Osteoblast (primary cell): ENCODE measurements at regions not wholly inside any gene's neighbourhood (a gene's known extent, or its start where the extent isn't known, plus 50 kb on each side); places are given as distances from the start of the nearest gene placed in this dataset.

Experiments used
- DNase-seq: peaks from one replicate; pipeline ENCODE4 v3.0.0; 2011; ENCODE audit warnings: low spot score, mixed read lengths; ENCODE audit not compliant: insufficient read length; ENCODE audit errors: missing footprints
- H2AFZ ChIP-seq: 2 replicates; pipeline ENCODE4 v1.6.0; 2011; ENCODE audit warnings: mild to moderate bottlenecking, low read length
- H3K27ac ChIP-seq: 2 replicates; pipeline ENCODE4 v1.5.1; 2011; ENCODE audit warnings: mild to moderate bottlenecking, low read depth, low read length, moderate library complexity
- H3K27me3 ChIP-seq: 2 replicates; pipeline ENCODE4 v1.6.0; 2012; ENCODE audit warnings: mild to moderate bottlenecking, control low read depth, inconsistent platforms, low read length, moderate library complexity; ENCODE audit not compliant: insufficient read depth
- H3K36me3 ChIP-seq: 2 replicates; pipeline ENCODE4 v1.5.1; 2011; ENCODE audit warnings: mild to moderate bottlenecking, low read length, control low read depth, moderate library complexity; ENCODE audit not compliant: insufficient read depth
- H3K4me1 ChIP-seq: 2 replicates; pipeline ENCODE4 v1.5.1; 2011; ENCODE audit warnings: mild to moderate bottlenecking, low read length, control low read depth, moderate library complexity; ENCODE audit not compliant: insufficient read depth
- H3K4me2 ChIP-seq: 2 replicates; pipeline ENCODE4 v1.6.0; 2011; ENCODE audit warnings: mild to moderate bottlenecking, low read length; ENCODE audit not compliant: insufficient read depth
- H3K4me3 ChIP-seq: fragments of 200-600 bp; sonication (generic); 3 replicates; pipeline ENCODE4 v1.5.1; 2012; ENCODE audit warnings: mild to moderate bottlenecking, low read length, inconsistent platforms; ENCODE audit not compliant: insufficient read depth
- H3K79me2 ChIP-seq: 2 replicates; pipeline ENCODE4 v1.6.0; 2012; ENCODE audit warnings: mild to moderate bottlenecking, low read length, control low read depth, inconsistent platforms; ENCODE audit not compliant: insufficient read depth
- H3K9me3 ChIP-seq: 2 replicates; pipeline ENCODE4 v1.5.1; 2011; ENCODE audit warnings: low read depth, low read length, control low read depth
- H4K20me1 ChIP-seq: 2 replicates; pipeline ENCODE4 v1.6.0; 2012; ENCODE audit warnings: mild to moderate bottlenecking, low read length, control low read depth; ENCODE audit not compliant: insufficient read depth
- CTCF ChIP-seq: IDR thresholded peaks from 2 replicates; pipeline ENCODE4 v1.5.1; 2011; ENCODE audit warnings: mild to moderate bottlenecking, low read depth, low read length, moderate library complexity; ENCODE audit errors: extremely low read depth

- Histone ChIP-seq H3K27ac (no peak overlapping the region), H3K9me3 (no peaks in the 10 kb centered on the region), H3K79me2 (no peaks in the 10 kb centered on the region), H4K20me1 (no peaks in the 10 kb centered on the region), H3K36me3 (no peaks in the 10 kb centered on the region), H3K4me2 (no peak overlapping the region), H3K27me3 (no peaks in the 10 kb centered on the region), H2AFZ (no peak overlapping the region), H3K4me1 (no peaks in the 10 kb centered on the region), H3K4me3 (no peak overlapping the region)
- DNase-seq: no peak
- TF ChIP-seq CTCF: no peak
Measured at GRCh38 chr11:87736928-87737327, 438.3 kb downstream of the RAB38 start.

- Histone ChIP-seq H3K4me3 (no peak overlapping the region), H4K20me1 (no peaks in the 10 kb centered on the region), H3K9me3 (no peaks in the 10 kb centered on the region), H3K4me1 (no peaks in the 10 kb centered on the region), H3K27ac (no peak overlapping the region), H2AFZ (no peak overlapping the region), H3K36me3 (no peaks in the 10 kb centered on the region), H3K27me3 (no peaks in the 10 kb centered on the region), H3K4me2 (no peak overlapping the region), H3K79me2 (no peaks in the 10 kb centered on the region)
- no peak for DNase-seq
- TF ChIP-seq CTCF: no peak
Measured at GRCh38 chr11:87726506-87726905, 448.7 kb downstream of the RAB38 start.

GRCh38 chr11:87724358-87724757, 450.9 kb downstream of the RAB38 start:
- Histone ChIP-seq H3K27ac (no peak overlapping the region), H3K4me1 (no peaks in the 10 kb centered on the region), H2AFZ (no peak overlapping the region), H3K27me3 (no peaks in the 10 kb centered on the region), H3K4me3 (no peak overlapping the region), H3K79me2 (no peaks in the 10 kb centered on the region), H3K36me3 (no peaks in the 10 kb centered on the region), H3K9me3 (no peaks in the 10 kb centered on the region), H3K4me2 (no peak overlapping the region), H4K20me1 (no peaks in the 10 kb centered on the region)
- DNase-seq: no peak
- TF ChIP-seq CTCF: no peak

GRCh38 chr11:87722756-87723565, 452.3 kb downstream of the RAB38 start:
- TF ChIP-seq CTCF: peak; percentile 77
- Histone ChIP-seq H2AFZ (no peak overlapping the region), H3K27ac (no peak overlapping the region), H3K9me3 (no peaks in the 10 kb centered on the region), H3K36me3 (no peaks in the 10 kb centered on the region), H3K4me2 (no peak overlapping the region), H3K4me3 (no peak overlapping the region), H3K4me1 (no peaks in the 10 kb centered on the region), H4K20me1 (no peaks in the 10 kb centered on the region), H3K79me2 (no peaks in the 10 kb centered on the region), H3K27me3 (no peaks in the 10 kb centered on the region)
- DNase-seq: peak; percentile 60
